Upper lobe of left lung (tissue), 6 donors: ENCODE measurements at regions not wholly inside any gene's neighbourhood (a gene's known extent, or its start where the extent isn't known, plus 50 kb on each side); places are given as distances from the start of the nearest gene placed in this dataset.

ENCODE experiments used
- ATAC-seq, 2 donors: fragments of 200-7000 bp; cut with Tn5 transposase; one replicate each; pipeline ENCODE4 v1.9.1; 2022; ENCODE audit warnings: mild to moderate bottlenecking in 2 of 2, moderate library complexity in 2 of 2; ENCODE audit not compliant: low FRiP score in 2 of 2
- DNase-seq, 2 donors: peaks; one replicate each; pipeline ENCODE4 v3.0.0-alpha.2; 2019 to 2020
- H3K27ac ChIP-seq, 4 donors: fragments of 200-600 bp; sonication (generic); one replicate each; pipeline ENCODE4 v1.5.1; 2016 to 2019
- H3K27me3 ChIP-seq, 4 donors: fragments of 200-600 bp; sonication (generic); one replicate each; pipeline ENCODE4 v1.5.1; 2017 to 2019
- H3K36me3 ChIP-seq, 4 donors: fragments of 200-600 bp; sonication (generic); one replicate each; pipeline ENCODE4 v1.5.1; 2016 to 2019
- H3K4me1 ChIP-seq, 4 donors: fragments of 200-600 bp; sonication (generic); one replicate each; pipeline ENCODE4 v1.5.1; 2018 to 2019
- H3K4me3 ChIP-seq, 4 donors: fragments of 200-600 bp; sonication (generic); one replicate each; pipeline ENCODE4 v1.5.1; 2017 to 2019; ENCODE audit warnings: mild to moderate bottlenecking in 2 of 4, moderate library complexity in 1 of 4
- H3K9me3 ChIP-seq, 4 donors: fragments of 200-600 bp; sonication (generic); one replicate each; pipeline ENCODE4 v1.5.1; 2018 to 2019
- EP300 ChIP-seq, 4 donors: sonication (generic); formaldehyde crosslinking; IDR thresholded peaks; one replicate each; pipeline ENCODE4 v1.5.1; 2017; ENCODE audit warnings: antibody characterized with exemption in 4 of 4, control low read depth in 2 of 4
- POLR2A ChIP-seq, 4 donors: fragments of 450-650 bp; IDR thresholded peaks; one replicate each; pipeline ENCODE4 v1.5.1; 2016 to 2017; ENCODE audit warnings: antibody characterized with exemption in 4 of 4, mild to moderate bottlenecking in 2 of 4
- POLR2AphosphoS5 ChIP-seq, 2 donors: sonication (generic); formaldehyde crosslinking; IDR thresholded peaks; one replicate each; pipeline ENCODE4 v1.5.1; 2017; ENCODE audit warnings: antibody characterized with exemption in 2 of 2
- WGBS, 2 donors: methylation state at CpG; one replicate each; pipeline ENCODE4 v1.1.5; 2017 to 2018; 5-methylcytosine and 5-hydroxymethylcytosine counted together
- TF ChIP-seq, protein P1 (sequence below), 6 experiments: fragments of 450-650 bp in 4 of 6; fragments of 200-600 bp in 2 of 6; sonication (generic) in 2 of 6; IDR thresholded peaks; one replicate each; pipeline ENCODE4 v1.5.1; 2016 to 2019; ENCODE audit warnings: antibody characterized with exemption in 6 of 6
- donor health status: DM: no; HTN: no; CAD: no; lungs with moderate emphysema.
- donor health status: DM: no; HTN: yes; CAD: no; lungs with severe emphysema.

DNA sequence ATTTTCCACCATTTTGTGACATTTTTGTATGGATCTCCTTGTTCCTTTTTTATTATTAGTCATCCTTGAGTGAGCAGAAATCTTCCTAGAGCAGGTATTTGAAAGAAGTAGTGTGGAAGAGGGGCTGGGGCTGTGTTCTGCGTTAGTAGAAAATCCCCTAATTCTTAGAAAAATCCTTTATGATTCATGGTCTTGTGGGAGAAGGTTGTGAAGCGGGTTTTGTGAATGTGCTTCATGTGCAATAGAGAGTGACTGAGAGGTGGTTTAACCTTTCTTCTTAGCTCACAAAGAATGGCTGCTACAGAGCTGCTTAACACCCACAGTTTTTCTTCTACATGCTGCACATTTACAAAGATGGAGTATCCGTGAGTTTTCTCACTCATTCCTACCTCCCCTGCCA, 220.5 kb downstream of the IDS start:
- Histone ChIP-seq H3K4me3 (no peak overlapping the region), H3K4me1 (no peaks in the 10 kb centered on the region), H3K9me3 (no peaks in the 10 kb centered on the region), H3K27ac (no peak overlapping the region), H3K36me3 (no peaks in the 10 kb centered on the region), H3K27me3 (no peaks in the 10 kb centered on the region)
- DNase-seq (no peak), ATAC-seq (no peak)
- WGBS, 2 donors, result 60 to 77% methylated on average over 3 of the region's 3 CpGs
- TF ChIP-seq, protein P1, sequence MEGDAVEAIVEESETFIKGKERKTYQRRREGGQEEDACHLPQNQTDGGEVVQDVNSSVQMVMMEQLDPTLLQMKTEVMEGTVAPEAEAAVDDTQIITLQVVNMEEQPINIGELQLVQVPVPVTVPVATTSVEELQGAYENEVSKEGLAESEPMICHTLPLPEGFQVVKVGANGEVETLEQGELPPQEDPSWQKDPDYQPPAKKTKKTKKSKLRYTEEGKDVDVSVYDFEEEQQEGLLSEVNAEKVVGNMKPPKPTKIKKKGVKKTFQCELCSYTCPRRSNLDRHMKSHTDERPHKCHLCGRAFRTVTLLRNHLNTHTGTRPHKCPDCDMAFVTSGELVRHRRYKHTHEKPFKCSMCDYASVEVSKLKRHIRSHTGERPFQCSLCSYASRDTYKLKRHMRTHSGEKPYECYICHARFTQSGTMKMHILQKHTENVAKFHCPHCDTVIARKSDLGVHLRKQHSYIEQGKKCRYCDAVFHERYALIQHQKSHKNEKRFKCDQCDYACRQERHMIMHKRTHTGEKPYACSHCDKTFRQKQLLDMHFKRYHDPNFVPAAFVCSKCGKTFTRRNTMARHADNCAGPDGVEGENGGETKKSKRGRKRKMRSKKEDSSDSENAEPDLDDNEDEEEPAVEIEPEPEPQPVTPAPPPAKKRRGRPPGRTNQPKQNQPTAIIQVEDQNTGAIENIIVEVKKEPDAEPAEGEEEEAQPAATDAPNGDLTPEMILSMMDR (IDR thresholded peaks at IDR 0.05), result no peak
- TF ChIP-seq POLR2AphosphoS5 (IDR thresholded peaks at IDR 0.05) (no peak), EP300 (IDR thresholded peaks at IDR 0.05) (no peak), POLR2A (IDR thresholded peaks at IDR 0.05) (no peak)

DNA sequence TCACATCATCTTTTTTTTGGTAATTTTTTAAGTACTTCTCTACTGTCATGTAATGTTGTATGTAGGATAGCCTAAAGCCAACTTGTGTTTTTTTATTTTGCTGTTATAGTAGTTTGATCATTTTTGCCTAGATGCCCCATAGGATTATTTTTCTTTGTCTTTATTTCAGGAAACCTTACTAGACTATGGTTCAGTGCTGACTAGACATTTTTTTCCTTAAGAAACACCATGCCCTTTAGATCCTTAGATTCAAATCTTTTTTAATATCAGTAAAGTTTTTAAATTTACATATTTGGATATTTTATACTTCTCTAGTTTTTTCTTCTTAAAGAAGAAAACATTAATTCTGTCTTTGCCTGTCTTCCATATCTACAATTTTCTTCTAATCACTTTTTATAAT, 221.3 kb downstream of the IDS start:
- Histone ChIP-seq H3K4me3 (no peak overlapping the region), H3K27ac (no peak overlapping the region), H3K9me3 (no peaks in the 10 kb centered on the region), H3K36me3 (no peaks in the 10 kb centered on the region), H3K27me3 (no peaks in the 10 kb centered on the region), H3K4me1 (no peaks in the 10 kb centered on the region)
- DNase-seq, result no peak
- ATAC-seq, result no peak
- TF ChIP-seq POLR2AphosphoS5 (IDR thresholded peaks at IDR 0.05) (no peak), POLR2A (IDR thresholded peaks at IDR 0.05) (no peak), EP300 (IDR thresholded peaks at IDR 0.05) (no peak)
- TF ChIP-seq, protein P1 (IDR thresholded peaks at IDR 0.05), result no peak

DNA sequence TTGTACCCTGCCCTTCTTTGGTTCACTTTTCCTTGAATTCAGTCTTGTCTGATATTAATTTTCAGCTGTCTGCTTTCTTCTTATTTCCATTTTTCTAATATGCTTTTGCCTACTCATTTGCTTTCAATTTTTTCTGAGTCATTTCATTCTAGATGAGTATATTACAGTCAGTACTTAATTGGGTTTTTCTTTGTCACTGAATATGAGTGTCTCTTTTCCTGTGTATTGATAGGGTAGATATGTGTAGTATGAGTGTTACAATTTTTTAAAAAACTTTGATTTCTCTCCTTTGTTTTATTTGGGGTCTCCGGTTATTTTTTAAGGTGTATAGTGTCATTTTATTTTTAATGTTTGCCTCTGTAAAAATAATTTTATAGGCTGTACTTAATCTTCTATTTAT, 222.2 kb downstream of the IDS start:
- Histone ChIP-seq H3K27me3 (no peaks in the 10 kb centered on the region), H3K9me3 (no peaks in the 10 kb centered on the region), H3K36me3 (no peaks in the 10 kb centered on the region), H3K4me1 (no peaks in the 10 kb centered on the region), H3K27ac (no peak overlapping the region), H3K4me3 (no peak overlapping the region)
- no peak for DNase-seq
- ATAC-seq, result no peak
- TF ChIP-seq, protein P1 (IDR thresholded peaks at IDR 0.05), result no peak
- TF ChIP-seq POLR2A (IDR thresholded peaks at IDR 0.05) (no peak), EP300 (IDR thresholded peaks at IDR 0.05) (no peak), POLR2AphosphoS5 (IDR thresholded peaks at IDR 0.05) (no peak)
- WGBS, 2 donors, result 70 to 95% methylated on average over 1 of the region's 1 CpG

DNA sequence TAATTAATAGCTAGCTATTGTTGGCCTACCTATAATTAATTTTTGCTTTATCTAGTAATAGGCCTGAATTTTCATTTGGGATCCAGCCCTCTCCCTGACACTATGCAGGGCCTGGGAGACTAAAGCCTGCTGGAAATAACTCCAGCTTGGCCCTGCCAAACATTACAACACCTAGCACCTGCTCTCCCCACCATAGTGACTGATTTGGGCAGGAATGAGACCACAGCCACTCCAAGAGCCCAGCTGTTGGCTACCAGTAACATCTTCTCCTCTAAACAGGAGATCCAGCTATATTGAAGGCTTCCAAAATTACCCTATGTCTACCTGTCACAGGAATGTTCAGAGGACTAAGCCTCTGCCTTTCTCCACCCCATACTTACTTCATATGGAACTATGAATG, 225.1 kb downstream of the IDS start:
- TF ChIP-seq, protein P1 (IDR thresholded peaks at IDR 0.05), result no peak
- TF ChIP-seq EP300 (IDR thresholded peaks at IDR 0.05) (no peak), POLR2A (IDR thresholded peaks at IDR 0.05) (no peak), POLR2AphosphoS5 (IDR thresholded peaks at IDR 0.05) (no peak)
- Histone ChIP-seq H3K9me3 (no peaks in the 10 kb centered on the region), H3K27me3 (no peaks in the 10 kb centered on the region), H3K4me1 (no peaks in the 10 kb centered on the region), H3K27ac (no peak overlapping the region), H3K4me3 (no peak overlapping the region), H3K36me3 (no peaks in the 10 kb centered on the region)
- ATAC-seq, result no peak
- no peak for DNase-seq

DNA sequence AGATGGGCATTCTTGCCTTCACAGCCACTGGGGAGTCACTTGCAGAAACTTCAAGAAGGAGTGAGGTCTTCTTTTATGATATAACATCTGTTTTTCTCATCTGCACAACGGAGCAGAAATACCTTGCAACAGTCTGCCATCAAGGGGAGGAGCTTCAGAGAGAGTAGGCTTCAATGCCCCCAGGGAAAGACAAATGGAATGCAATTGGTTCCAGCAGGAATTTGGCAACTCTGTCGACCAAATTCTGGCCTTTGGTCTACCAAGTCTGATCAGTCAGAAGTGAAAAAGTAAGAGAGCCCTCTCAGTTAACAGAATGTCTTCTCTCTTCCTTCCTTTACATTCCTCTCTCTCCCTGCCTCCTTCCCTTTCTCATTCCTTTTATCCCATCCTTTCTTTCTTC, 229.3 kb downstream of the IDS start:
- no peak for ATAC-seq
- no peaks in the 10 kb centered on the region for H3K27me3 ChIP-seq
- no peak for DNase-seq
- H3K4me3 ChIP-seq, result no peak overlapping the region
- H3K27ac ChIP-seq, result no peak overlapping the region
- WGBS, 2 donors, result 22 to 31% methylated on average over 2 of the region's 2 CpGs
- no peaks in the 10 kb centered on the region for H3K9me3 ChIP-seq
- H3K4me1 ChIP-seq, result no peaks in the 10 kb centered on the region
- no peaks in the 10 kb centered on the region for H3K36me3 ChIP-seq
- TF ChIP-seq, protein P1 (IDR thresholded peaks at IDR 0.05), result no peak
- no peak for TF ChIP-seq POLR2A (IDR thresholded peaks at IDR 0.05)
- TF ChIP-seq EP300 (IDR thresholded peaks at IDR 0.05), result no peak
- TF ChIP-seq POLR2AphosphoS5 (IDR thresholded peaks at IDR 0.05), result no peak
